A549 (cell line): ENCODE measurements at regions not wholly inside any gene's neighbourhood (a gene's known extent, or its start where the extent isn't known, plus 50 kb on each side); places are given as distances from the start of the nearest gene placed in this dataset.

Experiments used
- ATAC-seq, 2 experiments: fragments of 200-7000 bp in 1 of 2; fragments of >200 bp in 1 of 2; cut with Nextera tagmentation in 1 of 2; cut with Tn5 transposase in 1 of 2; 3 replicates each; pipeline versions ENCODE4 v1.8.0 to v1.9.1; 2018 to 2020; ENCODE audit warnings: mild to moderate bottlenecking in 1 of 2, moderate library complexity in 1 of 2
- CTCF ChIA-PET: fragments of 300-600 bp; sonication (Branson Sonifier 250); formaldehyde crosslinking; extraction: SDS; loops from one replicate; lab custom pipeline; 2021; ENCODE audit warnings: antibody characterized with exemption, inconsistent platforms; lab: Yijun Ruan, JAX
- POLR2A ChIA-PET: fragments of 350-600 bp; formaldehyde crosslinking; extraction: SDS; loops from one replicate; lab custom pipeline; 2021; ENCODE audit warnings: antibody characterized with exemption, inconsistent platforms; lab: Yijun Ruan, JAX
- DNase-seq, 2 experiments: peaks; one replicate each; pipeline versions ENCODE4 v3.0.0 to v3.0.0-alpha.2; 2011 to 2016; ENCODE audit warnings: low read depth in 1 of 2, low spot score in 1 of 2
- FAIRE-seq: peaks from 2 replicates; lab custom pipeline; 2011; peaks lifted over from hg19 to GRCh38; lab: Jason Lieb, UNC
- H3K27ac ChIP-seq, 2 experiments: fragments of >200 bp; sonication (Bioruptor Twin); formaldehyde crosslinking; 3 replicates each; pipeline ENCODE4 v1.5.1; 2016 to 2017
- H3K4me1 ChIP-seq: fragments of >200 bp; sonication (Bioruptor Twin); formaldehyde crosslinking; 3 replicates; pipeline ENCODE4 v1.6.1; 2016
- H3K4me2 ChIP-seq: fragments of >200 bp; sonication (Bioruptor Twin); formaldehyde crosslinking; 3 replicates; pipeline ENCODE4 v1.6.1; 2016
- H3K4me3 ChIP-seq: fragments of >200 bp; sonication (Bioruptor Twin); formaldehyde crosslinking; 3 replicates; pipeline ENCODE4 v1.5.1; 2016
- H3K9me3 ChIP-seq: fragments of >200 bp; sonication (Bioruptor Twin); formaldehyde crosslinking; 3 replicates; pipeline ENCODE4 v1.6.1; 2016
- CHD2 ChIP-seq: fragments of 150-350 bp; IDR thresholded peaks from 2 replicates; pipeline ENCODE4 v1.6.1; 2014; ENCODE audit warnings: low read length; ENCODE audit not compliant: partially characterized antibody
- CHD4 ChIP-seq: fragments of 200-600 bp; sonication (generic); IDR thresholded peaks from 2 replicates; pipeline ENCODE4 v1.6.1; 2016; ENCODE audit warnings: antibody characterized with exemption, mild to moderate bottlenecking, borderline replicate concordance
- EHF ChIP-seq: fragments of 250-450 bp; sonication (Bioruptor Pico); IDR thresholded peaks from 2 replicates; pipeline ENCODE4 v1.5.0; 2020; ENCODE audit warnings: mild to moderate bottlenecking
- EP300 ChIP-seq, 2 experiments: fragments of >200 bp; sonication (Bioruptor Twin); formaldehyde crosslinking; IDR thresholded peaks; 2 replicates in 1 of 2; 3 replicates in 1 of 2; pipeline ENCODE4 v1.6.1; 2016 to 2017
- GATA3 ChIP-seq: IDR thresholded peaks from 2 replicates; pipeline ENCODE4 v1.6.1; 2012; ENCODE audit warnings: borderline replicate concordance
- HEYL ChIP-seq: fragments of 250-450 bp; sonication (Bioruptor Pico); IDR thresholded peaks from 2 replicates; pipeline ENCODE4 v1.8.0; 2021; ENCODE audit warnings: mild to moderate bottlenecking, moderate library complexity
- HOXA7 ChIP-seq: fragments of 250-450 bp; sonication (Bioruptor Pico); IDR thresholded peaks from 2 replicates; pipeline ENCODE4 v1.5.0; 2020; ENCODE audit warnings: mild to moderate bottlenecking, moderate library complexity
- HOXB5 ChIP-seq: fragments of 250-450 bp; sonication (Bioruptor Pico); IDR thresholded peaks from 2 replicates; pipeline ENCODE4 v1.5.0; 2020; ENCODE audit warnings: mild to moderate bottlenecking, moderate library complexity
- JUN ChIP-seq, 2 experiments: fragments of >200 bp; sonication (Bioruptor Twin); formaldehyde crosslinking; IDR thresholded peaks; 2 replicates in 1 of 2; 3 replicates in 1 of 2; pipeline ENCODE4 v1.6.1; 2016 to 2017
- NPAS2 ChIP-seq: fragments of 250-450 bp; sonication (Bioruptor Pico); IDR thresholded peaks from 2 replicates; pipeline ENCODE4 v1.8.0; 2022; ENCODE audit warnings: mild to moderate bottlenecking, moderate library complexity, borderline replicate concordance
- PHF8 ChIP-seq: fragments of 200-600 bp; sonication (generic); IDR thresholded peaks from 2 replicates; pipeline ENCODE4 v1.6.1; 2016; ENCODE audit warnings: low read depth, mild to moderate bottlenecking, antibody characterized with exemption, moderate library complexity, borderline replicate concordance
- RFX5 ChIP-seq: fragments of 450-650 bp; IDR thresholded peaks from 2 replicates; pipeline ENCODE4 v1.7.1; 2014; ENCODE audit warnings: antibody characterized with exemption, mild to moderate bottlenecking, moderate library complexity
- SMC3 ChIP-seq: fragments of >200 bp; sonication (Bioruptor Twin); formaldehyde crosslinking; IDR thresholded peaks from 3 replicates; pipeline ENCODE4 v1.6.1; 2018; ENCODE audit warnings: inconsistent platforms
- TP53 ChIP-seq: fragments of 250-450 bp; sonication (Bioruptor Pico); IDR thresholded peaks from 2 replicates; pipeline ENCODE4 v1.5.0; 2021; ENCODE audit warnings: mild to moderate bottlenecking, moderate library complexity
- ZC3H11A ChIP-seq: fragments of 450-650 bp; IDR thresholded peaks from 2 replicates; pipeline ENCODE4 v1.6.1; 2014; ENCODE audit warnings: antibody characterized with exemption, mild to moderate bottlenecking
- ZFP36 ChIP-seq: fragments of 450-650 bp; IDR thresholded peaks from 2 replicates; pipeline ENCODE4 v1.6.1; 2014; ENCODE audit warnings: borderline replicate concordance; ENCODE audit not compliant: partially characterized antibody
- WGBS: methylation state at CpG from one replicate; pipeline ENCODE4 v1.1.6; 2017; ENCODE audit errors: missing lambda C conversion rate; 5-methylcytosine and 5-hydroxymethylcytosine counted together
- TF ChIP-seq, protein P1 (sequence below): fragments of 150-350 bp; IDR thresholded peaks from 2 replicates; pipeline ENCODE4 v1.6.1; 2014; ENCODE audit warnings: low read depth, mild to moderate bottlenecking, low read length
- TF ChIP-seq, protein P2 (sequence below): IDR thresholded peaks from 2 replicates; pipeline ENCODE4 v1.6.1; 2012
- TF ChIP-seq, protein P3 (sequence below): fragments of 200-600 bp; sonication (generic); IDR thresholded peaks from 2 replicates; pipeline ENCODE4 v1.6.1; 2016; ENCODE audit warnings: antibody characterized with exemption, mild to moderate bottlenecking, moderate library complexity
- TF ChIP-seq, protein P4 (sequence below): fragments of 250-450 bp; sonication (Bioruptor Pico); IDR thresholded peaks from 2 replicates; pipeline ENCODE4 v1.5.0; 2021; ENCODE audit warnings: mild to moderate bottlenecking, moderate library complexity, borderline replicate concordance
- TF ChIP-seq, protein P5 (sequence below): fragments of >200 bp; sonication (Bioruptor Twin); formaldehyde crosslinking; IDR thresholded peaks from 3 replicates; pipeline ENCODE4 v1.5.1; 2016

DNA sequence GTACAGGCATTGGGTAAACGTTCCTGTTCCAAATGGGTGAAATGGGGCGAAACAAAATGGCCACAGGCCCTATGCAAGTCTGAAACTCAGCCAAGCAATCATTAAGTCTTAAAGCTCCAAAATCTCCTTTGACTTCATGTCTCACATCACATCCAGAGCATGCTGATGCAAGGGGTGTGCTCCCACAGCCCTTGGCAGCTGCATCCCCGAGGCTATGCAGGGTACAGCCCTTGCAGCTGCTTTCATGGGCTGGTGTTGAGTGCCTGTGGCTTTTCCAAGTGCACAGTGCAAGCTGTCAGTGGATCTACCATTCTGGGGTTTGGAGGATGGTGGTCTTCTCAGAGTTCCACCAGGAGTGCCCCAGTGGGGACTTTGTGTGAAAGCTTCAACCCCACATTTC, 270.0 kb upstream of the CDYL start:
- H3K4me1 ChIP-seq = no peaks in the 10 kb centered on the region
- no peaks in the 10 kb centered on the region for H3K9me3 ChIP-seq
- no peak overlapping the region for H3K4me2 ChIP-seq
- ChIA-PET CTCF (no interaction called here), POLR2A (no interaction called here)
- TF ChIP-seq, protein P1, sequence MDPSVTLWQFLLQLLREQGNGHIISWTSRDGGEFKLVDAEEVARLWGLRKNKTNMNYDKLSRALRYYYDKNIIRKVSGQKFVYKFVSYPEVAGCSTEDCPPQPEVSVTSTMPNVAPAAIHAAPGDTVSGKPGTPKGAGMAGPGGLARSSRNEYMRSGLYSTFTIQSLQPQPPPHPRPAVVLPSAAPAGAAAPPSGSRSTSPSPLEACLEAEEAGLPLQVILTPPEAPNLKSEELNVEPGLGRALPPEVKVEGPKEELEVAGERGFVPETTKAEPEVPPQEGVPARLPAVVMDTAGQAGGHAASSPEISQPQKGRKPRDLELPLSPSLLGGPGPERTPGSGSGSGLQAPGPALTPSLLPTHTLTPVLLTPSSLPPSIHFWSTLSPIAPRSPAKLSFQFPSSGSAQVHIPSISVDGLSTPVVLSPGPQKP = no peak
- TF ChIP-seq CHD4 = no peak
- no peak for TF ChIP-seq RFX5
- TF ChIP-seq ZFP36 = no peak
- TF ChIP-seq HEYL = no peak
- TF ChIP-seq GATA3 = no peak
- no peak for TF ChIP-seq PHF8
- TF ChIP-seq CHD2 = no peak
- TF ChIP-seq, protein P2, sequence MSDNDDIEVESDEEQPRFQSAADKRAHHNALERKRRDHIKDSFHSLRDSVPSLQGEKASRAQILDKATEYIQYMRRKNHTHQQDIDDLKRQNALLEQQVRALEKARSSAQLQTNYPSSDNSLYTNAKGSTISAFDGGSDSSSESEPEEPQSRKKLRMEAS = no peak
- no peak for TF ChIP-seq JUN (IDR thresholded peaks at IDR 0.05)
- TF ChIP-seq TP53 (CRISPR knock-in tag) = no peak
- no peak for TF ChIP-seq EP300 (IDR thresholded peaks at IDR 0.05)
- TF ChIP-seq NPAS2 (CRISPR knock-in tag) = no peak
- 54% methylated on average over 3 of the region's 3 CpGs for WGBS
- no peak overlapping the region for H3K27ac ChIP-seq
- no peak for FAIRE-seq
- ATAC-seq = no peak
- H3K4me3 ChIP-seq = no peak overlapping the region
- DNase-seq = no peak

DNA sequence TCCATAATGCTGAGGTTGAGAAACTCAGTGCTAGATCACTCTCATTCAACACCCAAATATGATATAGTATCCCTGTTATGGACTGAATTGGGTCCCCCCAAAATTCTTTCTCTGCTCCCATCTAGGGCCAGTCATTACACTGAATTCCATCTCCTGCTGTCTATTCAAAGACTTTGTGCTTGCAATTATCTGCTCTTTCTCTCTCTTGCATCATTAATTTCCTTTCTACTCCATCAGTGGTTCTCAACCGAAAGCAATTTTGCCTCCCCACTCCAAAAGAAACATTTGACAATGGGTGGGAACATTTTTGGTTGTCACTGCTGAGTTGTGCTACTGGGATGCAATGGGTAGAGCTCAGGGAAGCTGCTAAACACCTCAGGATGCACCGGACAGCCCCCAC, 271.5 kb upstream of the CDYL start:
- ChIA-PET CTCF (no interaction called here), POLR2A (no interaction called here)
- DNase-seq = no peak
- Histone ChIP-seq H3K9me3 (no peaks in the 10 kb centered on the region), H3K4me3 (no peak overlapping the region), H3K4me2 (no peak overlapping the region), H3K27ac (no peak overlapping the region), H3K4me1 (no peaks in the 10 kb centered on the region)
- no peak for TF ChIP-seq SMC3
- no peak for TF ChIP-seq HOXB5 (CRISPR knock-in tag)
- TF ChIP-seq, protein P3, sequence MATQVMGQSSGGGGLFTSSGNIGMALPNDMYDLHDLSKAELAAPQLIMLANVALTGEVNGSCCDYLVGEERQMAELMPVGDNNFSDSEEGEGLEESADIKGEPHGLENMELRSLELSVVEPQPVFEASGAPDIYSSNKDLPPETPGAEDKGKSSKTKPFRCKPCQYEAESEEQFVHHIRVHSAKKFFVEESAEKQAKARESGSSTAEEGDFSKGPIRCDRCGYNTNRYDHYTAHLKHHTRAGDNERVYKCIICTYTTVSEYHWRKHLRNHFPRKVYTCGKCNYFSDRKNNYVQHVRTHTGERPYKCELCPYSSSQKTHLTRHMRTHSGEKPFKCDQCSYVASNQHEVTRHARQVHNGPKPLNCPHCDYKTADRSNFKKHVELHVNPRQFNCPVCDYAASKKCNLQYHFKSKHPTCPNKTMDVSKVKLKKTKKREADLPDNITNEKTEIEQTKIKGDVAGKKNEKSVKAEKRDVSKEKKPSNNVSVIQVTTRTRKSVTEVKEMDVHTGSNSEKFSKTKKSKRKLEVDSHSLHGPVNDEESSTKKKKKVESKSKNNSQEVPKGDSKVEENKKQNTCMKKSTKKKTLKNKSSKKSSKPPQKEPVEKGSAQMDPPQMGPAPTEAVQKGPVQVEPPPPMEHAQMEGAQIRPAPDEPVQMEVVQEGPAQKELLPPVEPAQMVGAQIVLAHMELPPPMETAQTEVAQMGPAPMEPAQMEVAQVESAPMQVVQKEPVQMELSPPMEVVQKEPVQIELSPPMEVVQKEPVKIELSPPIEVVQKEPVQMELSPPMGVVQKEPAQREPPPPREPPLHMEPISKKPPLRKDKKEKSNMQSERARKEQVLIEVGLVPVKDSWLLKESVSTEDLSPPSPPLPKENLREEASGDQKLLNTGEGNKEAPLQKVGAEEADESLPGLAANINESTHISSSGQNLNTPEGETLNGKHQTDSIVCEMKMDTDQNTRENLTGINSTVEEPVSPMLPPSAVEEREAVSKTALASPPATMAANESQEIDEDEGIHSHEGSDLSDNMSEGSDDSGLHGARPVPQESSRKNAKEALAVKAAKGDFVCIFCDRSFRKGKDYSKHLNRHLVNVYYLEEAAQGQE = no peak
- TF ChIP-seq CHD2 = no peak
- TF ChIP-seq EHF (CRISPR knock-in tag) = no peak
- TF ChIP-seq, protein P4, sequence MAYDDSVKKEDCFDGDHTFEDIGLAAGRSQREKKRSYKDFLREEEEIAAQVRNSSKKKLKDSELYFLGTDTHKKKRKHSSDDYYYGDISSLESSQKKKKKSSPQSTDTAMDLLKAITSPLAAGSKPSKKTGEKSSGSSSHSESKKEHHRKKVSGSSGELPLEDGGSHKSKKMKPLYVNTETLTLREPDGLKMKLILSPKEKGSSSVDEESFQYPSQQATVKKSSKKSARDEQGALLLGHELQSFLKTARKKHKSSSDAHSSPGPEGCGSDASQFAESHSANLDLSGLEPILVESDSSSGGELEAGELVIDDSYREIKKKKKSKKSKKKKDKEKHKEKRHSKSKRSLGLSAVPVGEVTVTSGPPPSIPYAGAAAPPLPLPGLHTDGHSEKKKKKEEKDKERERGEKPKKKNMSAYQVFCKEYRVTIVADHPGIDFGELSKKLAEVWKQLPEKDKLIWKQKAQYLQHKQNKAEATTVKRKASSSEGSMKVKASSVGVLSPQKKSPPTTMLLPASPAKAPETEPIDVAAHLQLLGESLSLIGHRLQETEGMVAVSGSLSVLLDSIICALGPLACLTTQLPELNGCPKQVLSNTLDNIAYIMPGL (CRISPR knock-in tag) = no peak
- TF ChIP-seq HOXA7 (CRISPR knock-in tag) = no peak
- TF ChIP-seq, protein P5, sequence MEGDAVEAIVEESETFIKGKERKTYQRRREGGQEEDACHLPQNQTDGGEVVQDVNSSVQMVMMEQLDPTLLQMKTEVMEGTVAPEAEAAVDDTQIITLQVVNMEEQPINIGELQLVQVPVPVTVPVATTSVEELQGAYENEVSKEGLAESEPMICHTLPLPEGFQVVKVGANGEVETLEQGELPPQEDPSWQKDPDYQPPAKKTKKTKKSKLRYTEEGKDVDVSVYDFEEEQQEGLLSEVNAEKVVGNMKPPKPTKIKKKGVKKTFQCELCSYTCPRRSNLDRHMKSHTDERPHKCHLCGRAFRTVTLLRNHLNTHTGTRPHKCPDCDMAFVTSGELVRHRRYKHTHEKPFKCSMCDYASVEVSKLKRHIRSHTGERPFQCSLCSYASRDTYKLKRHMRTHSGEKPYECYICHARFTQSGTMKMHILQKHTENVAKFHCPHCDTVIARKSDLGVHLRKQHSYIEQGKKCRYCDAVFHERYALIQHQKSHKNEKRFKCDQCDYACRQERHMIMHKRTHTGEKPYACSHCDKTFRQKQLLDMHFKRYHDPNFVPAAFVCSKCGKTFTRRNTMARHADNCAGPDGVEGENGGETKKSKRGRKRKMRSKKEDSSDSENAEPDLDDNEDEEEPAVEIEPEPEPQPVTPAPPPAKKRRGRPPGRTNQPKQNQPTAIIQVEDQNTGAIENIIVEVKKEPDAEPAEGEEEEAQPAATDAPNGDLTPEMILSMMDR = no peak
- TF ChIP-seq ZC3H11A = no peak
- 52% methylated on average over 2 of the region's 2 CpGs for WGBS
- no peak for ATAC-seq
- FAIRE-seq = no peak
